SK-N-SH (cell line): ENCODE measurements at regions not wholly inside any gene's neighbourhood (a gene's known extent, or its start where the extent isn't known, plus 50 kb on each side); places are given as distances from the start of the nearest gene placed in this dataset.
A peak's percentile ranks its signal among the peaks of the same experiment; 100 is the strongest.

Experiments
- CTCF ChIA-PET: fragments of 300-600, 350-600 bp; formaldehyde crosslinking; extraction: SDS; loops from one replicate; lab custom pipeline; 2021; lab: Yijun Ruan, JAX
- POLR2A ChIA-PET: fragments of 350-600 bp; sonication (Branson Sonifier 250); formaldehyde crosslinking; extraction: SDS; loops from one replicate; lab custom pipeline; 2020; ENCODE audit warnings: antibody characterized with exemption, inconsistent platforms; lab: Yijun Ruan, JAX
- DNase-seq: peaks from one replicate; pipeline ENCODE4 v3.0.0; 2012
- H2AFZ ChIP-seq: fragments of 200-600 bp; sonication (generic); 2 replicates; pipeline ENCODE4 v1.8.1; 2016; ENCODE audit warnings: antibody characterized with exemption, mild to moderate bottlenecking, low read depth
- H3F3A ChIP-seq: fragments of 200-600 bp; sonication (generic); replicated peaks from 2 replicates; pipeline ENCODE3; 2016; ENCODE audit warnings: antibody characterized with exemption, mild to moderate bottlenecking; ENCODE audit not compliant: insufficient read depth
- H3K27ac ChIP-seq, 2 experiments: fragments of 200-500 bp in 1 of 2; fragments of 200-600 bp in 1 of 2; sonication (Bioruptor generic) in 1 of 2; sonication (generic), shearing (Covaris generic) in 1 of 2; 2 replicates each; pipeline versions ENCODE4 v1.5.1 to v1.6.1; 2014 to 2016; ENCODE audit warnings: low read depth in 2 of 2, inconsistent platforms in 1 of 2, low read length in 1 of 2, mild to moderate bottlenecking in 1 of 2, mixed read lengths in 1 of 2
- H3K27me3 ChIP-seq: fragments of 200-600 bp; sonication (generic), shearing (Covaris generic); 2 replicates; pipeline ENCODE4 v1.6.1; 2016; ENCODE audit warnings: mixed run types; ENCODE audit not compliant: insufficient read depth
- H3K36me3 ChIP-seq, 2 experiments: fragments of 200-500 bp in 1 of 2; fragments of 200-600 bp in 1 of 2; sonication (Bioruptor generic) in 1 of 2; sonication (generic) in 1 of 2; replicated peaks in 1 of 2; 2 replicates each; pipeline versions ENCODE3 to v1.5.1; 2014 to 2016; ENCODE audit warnings: low read length in 1 of 2, mild to moderate bottlenecking in 1 of 2; ENCODE audit not compliant: insufficient read depth in 2 of 2, control insufficient read depth in 1 of 2
- H3K4me1 ChIP-seq, 2 experiments: fragments of 200-500 bp in 1 of 2; fragments of 200-600 bp in 1 of 2; sonication (Bioruptor generic) in 1 of 2; sonication (generic), shearing (Covaris generic) in 1 of 2; 2 replicates each; pipeline versions ENCODE4 v1.5.1 to v1.6.1; 2014 to 2016; ENCODE audit warnings: low read depth in 1 of 2, low read length in 1 of 2, mixed run types in 1 of 2; ENCODE audit not compliant: insufficient read depth in 2 of 2, control insufficient read depth in 1 of 2
- H3K4me2 ChIP-seq: fragments of 200-600 bp; sonication (generic), shearing (Covaris generic); 2 replicates; pipeline ENCODE4 v1.6.1; 2017; ENCODE audit warnings: mixed run types
- H3K4me3 ChIP-seq, 2 experiments: fragments of 200-500 bp in 1 of 2; fragments of 200-600 bp in 1 of 2; sonication (Bioruptor generic) in 1 of 2; sonication (generic), shearing (Covaris generic) in 1 of 2; 2 replicates each; pipeline versions ENCODE4 v1.5.1 to v1.8.1; 2014 to 2016; ENCODE audit warnings: low read depth in 2 of 2, inconsistent platforms in 1 of 2, low read length in 1 of 2, mild to moderate bottlenecking in 1 of 2, mixed read lengths in 1 of 2, moderate library complexity in 1 of 2
- H3K79me2 ChIP-seq: fragments of 200-600 bp; sonication (generic); 2 replicates; pipeline ENCODE4 v1.8.1; 2017; ENCODE audit warnings: mild to moderate bottlenecking; ENCODE audit not compliant: insufficient read depth
- H3K9ac ChIP-seq: fragments of 200-600 bp; sonication (generic); 2 replicates; pipeline ENCODE4 v1.6.1; 2017; ENCODE audit warnings: mixed run types
- H3K9me2 ChIP-seq: fragments of 200-600 bp; sonication (generic); 2 replicates; pipeline ENCODE4 v1.6.1; 2017; ENCODE audit warnings: mixed run types
- H3K9me3 ChIP-seq: fragments of 200-600 bp; sonication (generic); 2 replicates; pipeline ENCODE4 v1.6.1; 2017; ENCODE audit warnings: mixed run types, mild to moderate bottlenecking, moderate library complexity
- H4K20me1 ChIP-seq: fragments of 200-600 bp; sonication (generic); 2 replicates; pipeline ENCODE4 v1.6.1; 2017; ENCODE audit warnings: mild to moderate bottlenecking, mixed run types; ENCODE audit not compliant: insufficient read depth
- EP300 ChIP-seq, 2 experiments: IDR thresholded peaks; 2 replicates each; pipeline versions ENCODE4 v1.4.0 to v1.6.1; 2012; ENCODE audit warnings: borderline replicate concordance in 1 of 2, low read depth in 1 of 2, low read length in 1 of 2
- GABPA ChIP-seq: IDR thresholded peaks from 2 replicates; pipeline ENCODE4 v1.4.0; 2012; ENCODE audit warnings: low read depth, mild to moderate bottlenecking
- NFIC ChIP-seq: IDR thresholded peaks from 2 replicates; pipeline ENCODE4 v1.4.0; 2012; ENCODE audit warnings: borderline replicate concordance
- RAD21 ChIP-seq: IDR thresholded peaks from 2 replicates; pipeline ENCODE4 v1.6.1; 2012; ENCODE audit warnings: mild to moderate bottlenecking, low read length
- RCOR1 ChIP-seq: fragments of 150-350 bp; IDR thresholded peaks from 2 replicates; pipeline ENCODE4 v1.6.1; 2017; ENCODE audit warnings: antibody characterized with exemption, low read length
- RXRA ChIP-seq: IDR thresholded peaks from 2 replicates; pipeline ENCODE4 v1.4.0; 2012; ENCODE audit warnings: low read depth, mild to moderate bottlenecking, borderline replicate concordance
- SMC3 ChIP-seq: IDR thresholded peaks from 2 replicates; pipeline ENCODE4 v1.6.1; 2012; ENCODE audit warnings: low read depth, low read length, improper control_type of control experiment
- TCF12 ChIP-seq: IDR thresholded peaks from 2 replicates; pipeline ENCODE4 v1.4.0; 2012
- YY1 ChIP-seq: IDR thresholded peaks from 2 replicates; pipeline ENCODE4 v1.4.0; 2012; ENCODE audit warnings: low read depth, mild to moderate bottlenecking
- WGBS: methylation state at CpG from one replicate; pipeline ENCODE4 v1.1.6; 2017; ENCODE audit warnings: low lambda C conversion rate; 5-methylcytosine and 5-hydroxymethylcytosine counted together
- TF ChIP-seq, protein P1 (sequence below): IDR thresholded peaks from 2 replicates; pipeline ENCODE4 v1.4.0; 2012; ENCODE audit warnings: low read depth
- TF ChIP-seq, protein P2 (sequence below): IDR thresholded peaks from 2 replicates; pipeline ENCODE4; 2012
- TF ChIP-seq, protein P3 (sequence below): IDR thresholded peaks from 2 replicates; pipeline ENCODE4 v1.4.0; 2012; ENCODE audit warnings: low read depth, borderline replicate concordance

DNA sequence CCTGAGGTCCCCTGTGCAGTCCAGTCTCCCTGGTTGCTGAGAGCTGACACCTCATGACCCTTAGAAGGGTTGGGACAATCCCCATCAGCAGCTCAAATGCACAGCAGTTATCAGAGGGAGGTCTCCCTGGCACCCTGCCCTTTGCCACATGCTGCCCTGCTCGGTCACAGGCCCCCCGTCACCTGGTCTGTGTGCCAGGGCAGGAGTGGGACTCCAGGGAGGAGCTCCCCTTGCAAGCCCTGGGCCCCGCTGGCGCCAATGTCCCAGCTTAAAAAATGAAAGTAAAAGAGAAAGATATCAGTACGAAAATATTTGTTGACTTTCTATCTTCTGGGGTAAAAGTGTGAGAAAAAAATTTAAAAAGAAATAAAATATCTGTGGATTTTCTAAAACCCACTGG is 68.1 kb upstream of the SLC22A16 start (continued):
- no peak for TF ChIP-seq SMC3
- no peak for TF ChIP-seq YY1
- TF ChIP-seq, protein P1, sequence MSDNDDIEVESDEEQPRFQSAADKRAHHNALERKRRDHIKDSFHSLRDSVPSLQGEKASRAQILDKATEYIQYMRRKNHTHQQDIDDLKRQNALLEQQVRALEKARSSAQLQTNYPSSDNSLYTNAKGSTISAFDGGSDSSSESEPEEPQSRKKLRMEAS = no peak

DNA sequence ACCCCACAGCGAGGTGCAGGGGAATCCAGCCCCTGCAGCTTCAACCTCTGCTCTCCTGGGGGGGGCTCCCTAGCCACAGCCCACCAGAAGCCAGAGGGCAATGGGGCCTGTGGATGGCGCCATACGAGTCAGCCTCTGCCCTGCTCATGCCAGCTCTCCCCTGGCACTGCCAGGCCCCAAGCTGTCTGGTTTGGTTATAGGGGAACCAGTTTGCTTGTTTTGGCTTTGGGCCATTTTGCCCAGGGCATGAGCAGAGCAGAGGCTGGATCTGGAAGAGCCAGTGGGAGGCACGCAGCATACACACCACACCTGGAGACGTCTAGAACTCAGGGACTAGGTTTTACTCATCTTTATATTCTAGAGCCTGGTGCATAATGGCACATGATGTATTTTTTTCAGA is 66.7 kb upstream of the SLC22A16 start:
- H3K9ac ChIP-seq = no peak overlapping the region
- H3K4me2 ChIP-seq = no peak overlapping the region
- H3K27ac ChIP-seq = peak overlapping the region in 1 of 2 experiments; percentile 81; a peak in 3 of 4 replicates
- H3K36me3 ChIP-seq = no peaks in the 10 kb centered on the region
- no peak overlapping the region for H2AFZ ChIP-seq
- no peaks in the 10 kb centered on the region for H3K9me2 ChIP-seq
- no peaks in the 10 kb centered on the region for H3K79me2 ChIP-seq
- no peaks in the 10 kb centered on the region for H3K27me3 ChIP-seq
- ChIA-PET CTCF (interaction anchor here (0.8 to 7.2 kb wide), 6 partner anchors 15 to 1500 kb away, joined by 3 to 53 read pairs (median 4); no protein-coding TSS in a partner anchor), POLR2A (interaction anchor here (1.6 to 2.3 kb wide), 2 partner anchors 332 to 415 kb away, joined by 8 to 14 read pairs; partner anchors contain the start of genes AMD1 and GTF3C6)
- H3K9me3 ChIP-seq = peaks cover 3% of the 10 kb centered on the region; the same call in 1 of the 2 replicates
- H3F3A ChIP-seq = peaks cover 30% of the 10 kb centered on the region
- H3K4me3 ChIP-seq = no peak overlapping the region
- 62% methylated on average over 3 of the region's 5 CpGs for WGBS
- H3K4me1 ChIP-seq = peaks cover 24 to 25% of the 10 kb centered on the region in 2 experiments
- peak; percentile 52 for DNase-seq
- no peaks in the 10 kb centered on the region for H4K20me1 ChIP-seq
- TF ChIP-seq, protein P2, sequence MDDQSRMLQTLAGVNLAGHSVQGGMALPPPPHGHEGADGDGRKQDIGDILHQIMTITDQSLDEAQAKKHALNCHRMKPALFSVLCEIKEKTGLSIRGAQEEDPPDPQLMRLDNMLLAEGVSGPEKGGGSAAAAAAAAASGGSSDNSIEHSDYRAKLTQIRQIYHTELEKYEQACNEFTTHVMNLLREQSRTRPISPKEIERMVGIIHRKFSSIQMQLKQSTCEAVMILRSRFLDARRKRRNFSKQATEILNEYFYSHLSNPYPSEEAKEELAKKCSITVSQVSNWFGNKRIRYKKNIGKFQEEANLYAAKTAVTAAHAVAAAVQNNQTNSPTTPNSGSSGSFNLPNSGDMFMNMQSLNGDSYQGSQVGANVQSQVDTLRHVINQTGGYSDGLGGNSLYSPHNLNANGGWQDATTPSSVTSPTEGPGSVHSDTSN = no peak
- TF ChIP-seq RXRA = no peak
- TF ChIP-seq GABPA = no peak
- TF ChIP-seq NFIC = peak; percentile 67
- no peak for TF ChIP-seq TCF12
- TF ChIP-seq, all 33 proteins: peak for 1

DNA sequence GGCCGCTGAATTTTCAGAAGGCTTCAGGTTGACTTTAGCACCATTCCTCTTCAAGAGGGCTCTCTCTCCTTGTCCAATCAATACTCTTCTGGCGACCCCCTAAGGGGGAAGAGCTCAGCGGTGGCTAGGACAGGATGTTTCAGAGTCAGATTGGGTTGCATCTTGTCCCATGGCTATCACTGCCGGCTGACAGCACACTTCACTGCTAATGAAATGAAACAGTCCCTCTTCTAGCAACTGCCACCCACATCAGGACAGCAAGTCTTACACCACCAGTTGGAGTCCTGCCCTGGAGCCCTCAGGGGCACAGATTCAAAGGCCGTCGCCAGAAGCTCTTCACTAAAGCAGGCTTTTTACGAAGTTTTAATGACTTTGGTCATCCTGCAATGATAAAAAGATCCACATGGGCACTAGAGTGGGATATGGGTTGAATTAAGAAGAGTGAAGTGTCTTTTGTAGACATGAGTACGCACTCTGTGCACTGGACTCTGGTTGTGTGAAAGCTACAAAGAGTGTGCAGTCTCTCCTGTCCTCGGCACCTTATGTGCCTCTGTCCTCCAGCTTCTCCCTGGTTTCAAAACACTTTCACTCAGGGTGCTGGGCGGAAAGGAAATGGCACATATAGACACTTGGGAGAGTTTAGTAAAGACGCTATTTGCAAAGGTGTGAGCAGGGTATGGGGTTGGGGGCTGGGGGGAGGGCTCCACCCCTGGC is 66.1 kb upstream of the SLC22A16 start:
- H3K79me2 ChIP-seq = no peaks in the 10 kb centered on the region
- H3K9me3 ChIP-seq = peaks cover 3% of the 10 kb centered on the region; the same call in 1 of the 2 replicates
- H3K27ac ChIP-seq = peak overlapping the region; percentile 68 to 81
- peak overlapping the region; percentile 24; the same call in 1 of the 2 replicates for H3K9ac ChIP-seq
- H3K4me3 ChIP-seq = no peak overlapping the region
- TF ChIP-seq, protein P3, sequence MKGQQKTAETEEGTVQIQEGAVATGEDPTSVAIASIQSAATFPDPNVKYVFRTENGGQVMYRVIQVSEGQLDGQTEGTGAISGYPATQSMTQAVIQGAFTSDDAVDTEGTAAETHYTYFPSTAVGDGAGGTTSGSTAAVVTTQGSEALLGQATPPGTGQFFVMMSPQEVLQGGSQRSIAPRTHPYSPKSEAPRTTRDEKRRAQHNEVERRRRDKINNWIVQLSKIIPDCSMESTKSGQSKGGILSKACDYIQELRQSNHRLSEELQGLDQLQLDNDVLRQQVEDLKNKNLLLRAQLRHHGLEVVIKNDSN = no peak
- TF ChIP-seq RCOR1 (0 out of 2 replicates have a peak, but pooled peaks have one; percentile 54), RAD21 (no peak), EP300 (IDR thresholded peaks at IDR 0.05; ENCODE audit: borderline replicate concordance in 1 of 2, low read depth in 1 of 2, low read length in 1 of 2) (peak in 1 of 2 experiments; percentile 36; a peak in 1 of 4 replicates)
- WGBS = 53% methylated on average over 11 of the region's 11 CpGs
- peaks cover 24 to 25% of the 10 kb centered on the region in 2 experiments for H3K4me1 ChIP-seq
- DNase-seq = peak; percentile 56
- peaks cover 32% of the 10 kb centered on the region for H3F3A ChIP-seq
- H3K27me3 ChIP-seq = no peaks in the 10 kb centered on the region
- no peaks in the 10 kb centered on the region for H3K9me2 ChIP-seq
- POLR2A ChIA-PET = interaction anchor here (1.3 to 2.3 kb wide), 3 partner anchors 332 to 440 kb away, joined by 3 to 14 read pairs (median 8); partner anchors contain the start of genes AMD1, GTF3C6 and RPF2
- H4K20me1 ChIP-seq = no peaks in the 10 kb centered on the region
- CTCF ChIA-PET = interaction anchor here (0.8 to 7.2 kb wide), 8 partner anchors 14 to 1501 kb away, joined by 3 to 53 read pairs (median 4); no protein-coding TSS in a partner anchor
- H2AFZ ChIP-seq = peak overlapping the region; percentile 66; the same call in 1 of the 2 replicates
- no peaks in the 10 kb centered on the region for H3K36me3 ChIP-seq
- H3K4me2 ChIP-seq = peak overlapping the region; percentile 14; the same call in 1 of the 2 replicates
